ENCODE measurements at regions not wholly inside any gene's neighbourhood (a gene's known extent, or its start where the extent isn't known, plus 50 kb on each side); places are given as distances from the start of the nearest gene placed in this dataset.
"Not testable (repeated sequence)": the region's sequence is repeated elsewhere in the genome, so short reads cannot be mapped to it uniquely, and the experiment has no call there.

DNA sequence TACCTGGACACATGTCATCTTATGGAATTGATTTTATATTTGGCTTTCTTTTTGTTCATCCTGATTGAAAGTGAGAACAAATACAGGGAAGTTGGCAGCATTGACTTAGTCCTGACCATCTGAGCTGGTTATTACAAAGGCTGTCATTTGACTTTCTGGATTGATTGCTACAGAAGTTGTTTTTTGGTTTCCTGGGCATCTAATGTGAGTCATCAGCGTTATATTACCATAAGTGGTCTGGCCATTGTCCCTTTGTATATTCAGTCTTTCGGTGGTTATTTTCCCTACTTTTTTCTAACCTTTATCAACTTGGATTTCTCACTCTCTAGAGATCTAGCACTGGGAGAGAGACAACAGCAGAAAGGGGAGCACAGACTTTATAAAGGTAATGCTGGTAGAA is 1646.5 kb downstream of the MRPL39 start:
- in situ Hi-C loops (cut with MboI; ENCODE audit: low sequenced_read_pairs) = no loop called here

DNA sequence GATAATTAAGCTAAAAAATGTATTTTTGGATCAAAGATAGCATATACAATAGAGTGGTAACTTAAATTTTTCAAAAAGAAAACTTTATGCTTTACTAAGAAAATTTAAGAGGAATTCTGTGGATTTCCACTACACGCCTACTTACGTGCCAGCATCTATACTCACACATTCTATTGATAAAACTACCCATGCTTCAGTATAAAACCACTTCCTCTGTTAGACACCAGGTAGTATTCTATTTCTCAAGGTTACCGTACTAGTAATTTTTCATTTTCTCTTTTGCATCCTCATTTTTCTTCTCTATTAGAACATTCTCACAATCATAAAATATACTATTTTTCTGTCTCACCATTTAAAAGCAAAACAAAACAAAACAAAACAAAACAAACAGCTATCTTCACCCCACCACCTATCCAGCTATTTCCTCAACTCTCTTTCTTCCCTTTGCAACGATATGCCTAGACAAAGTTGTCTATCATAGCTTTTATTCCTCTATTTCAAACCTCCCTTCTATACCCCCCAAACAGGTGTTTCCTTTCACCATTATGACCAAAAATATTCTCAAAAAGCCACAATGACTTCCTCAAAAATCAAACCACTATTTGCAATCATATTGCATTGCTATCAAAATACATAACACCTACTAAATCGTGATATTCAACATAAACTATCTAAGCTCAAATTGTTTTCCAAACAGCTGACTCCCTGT is 1652.0 kb downstream of the MRPL39 start:
- in situ Hi-C loops (cut with MboI; ENCODE audit: low sequenced_read_pairs) = no loop called here

DNA sequence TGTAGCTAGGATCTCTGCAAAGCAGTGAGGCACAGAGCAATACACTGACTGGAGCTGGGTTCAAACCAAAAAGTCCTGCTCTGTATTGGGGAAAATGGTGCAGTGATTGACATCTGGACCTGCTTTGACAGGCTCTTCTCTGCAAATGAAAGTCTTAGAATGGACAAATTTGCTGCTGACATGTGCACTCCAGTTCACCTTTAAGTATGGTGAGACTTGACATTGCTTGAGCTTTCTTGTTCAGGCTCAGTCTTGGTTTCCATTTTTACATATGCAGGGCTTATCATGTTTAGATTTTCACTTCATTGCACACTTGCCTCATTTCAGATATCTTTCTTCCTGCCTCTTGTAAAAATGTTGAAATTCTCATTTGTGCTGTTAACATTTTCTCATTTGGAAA is 1655.0 kb downstream of the MRPL39 start:
- in situ Hi-C loops (cut with MboI; ENCODE audit: low sequenced_read_pairs) = no loop called here

DNA sequence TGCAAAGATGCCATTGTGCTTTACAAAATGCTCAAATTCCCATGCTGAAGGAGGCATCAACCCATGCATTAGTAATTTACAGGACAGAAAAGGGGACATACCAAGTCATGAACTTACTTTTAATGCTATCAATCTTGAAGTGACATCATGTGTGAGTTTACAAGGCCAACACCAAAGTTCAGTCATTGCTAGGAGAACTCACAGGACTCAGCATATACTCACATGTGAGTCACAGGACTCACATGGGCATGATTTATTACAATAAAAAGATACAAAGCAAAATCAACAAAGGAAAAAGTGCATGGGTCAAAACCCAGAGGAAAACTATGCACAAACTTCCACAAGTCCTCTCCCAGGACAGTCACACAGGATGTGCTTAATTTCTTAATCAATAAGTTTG is 1656.0 kb downstream of the MRPL39 start:
- in situ Hi-C loops (cut with MboI; ENCODE audit: low sequenced_read_pairs) = no loop called here

DNA sequence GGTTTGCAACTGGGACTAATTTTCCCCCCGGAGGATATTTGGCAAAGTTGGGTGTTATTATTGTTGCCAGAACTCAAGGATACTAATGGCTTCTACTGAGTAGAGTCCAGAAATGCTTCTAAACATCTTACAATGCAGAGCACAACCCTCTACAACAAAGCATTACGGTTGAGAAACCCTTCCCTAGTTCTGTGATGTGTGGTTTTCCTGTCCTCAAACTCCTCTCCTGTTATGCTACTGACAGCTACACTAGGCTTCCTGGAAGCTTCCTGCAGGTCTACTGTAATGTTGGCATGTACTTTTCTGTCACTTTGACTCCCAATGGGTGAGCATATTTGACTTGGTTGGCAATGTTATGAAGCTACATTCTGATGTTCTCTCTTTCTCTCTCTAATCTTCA is 1656.9 kb downstream of the MRPL39 start:
- in situ Hi-C loops (cut with MboI; ENCODE audit: low sequenced_read_pairs) = no loop called here

DNA sequence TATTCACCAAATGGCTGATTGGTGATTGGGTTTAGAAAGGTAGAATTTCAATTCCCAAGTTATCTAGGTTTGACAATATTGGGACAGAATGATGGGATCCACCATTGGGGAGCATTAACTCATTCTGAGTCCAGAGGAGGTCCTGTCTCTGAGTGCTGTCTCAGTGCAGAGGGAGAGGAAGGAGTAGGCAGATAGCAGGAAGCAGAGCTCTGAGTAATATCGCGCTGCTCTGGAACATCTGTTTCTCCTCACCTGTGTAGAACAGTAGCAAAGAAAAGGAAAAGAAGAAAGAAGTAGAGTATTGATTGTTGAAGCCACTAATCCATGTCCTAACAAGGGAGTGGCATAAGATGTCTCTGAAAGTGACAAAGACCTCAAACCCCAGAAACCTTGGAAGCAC is 1657.8 kb downstream of the MRPL39 start:
- in situ Hi-C loops (cut with MboI; ENCODE audit: low sequenced_read_pairs) = no loop called here

DNA sequence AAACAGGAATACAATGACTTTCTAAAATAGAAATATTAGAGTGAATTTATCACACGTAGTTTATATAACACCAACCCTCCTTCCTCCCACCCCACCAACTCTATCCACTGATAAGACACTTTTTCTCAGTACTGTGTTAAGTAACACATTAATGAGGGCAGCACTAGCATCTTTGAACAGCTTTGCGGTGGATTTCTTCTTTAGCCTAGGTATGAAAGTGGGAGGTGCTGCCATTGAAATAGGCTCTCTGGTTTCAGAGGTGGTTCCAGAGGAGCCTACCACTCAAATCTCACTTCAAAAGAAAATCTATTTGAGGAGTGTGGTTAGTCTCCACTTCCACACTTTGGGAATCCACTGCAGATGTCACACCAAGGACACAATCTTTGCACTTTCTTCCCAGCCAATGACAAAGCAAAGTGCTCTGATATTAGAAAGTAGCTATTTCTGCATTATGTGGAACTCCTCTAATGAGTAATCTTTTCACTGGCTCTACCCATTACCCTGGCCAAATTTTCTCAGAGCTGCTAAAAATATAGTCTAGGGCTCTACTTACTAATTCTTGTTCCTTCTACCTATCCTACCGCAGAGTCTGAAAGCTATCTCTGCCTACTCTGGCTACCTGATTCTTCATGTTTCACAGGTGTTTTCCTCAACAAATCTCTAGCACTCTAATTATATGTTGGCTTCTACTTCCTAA is 1667.8 kb downstream of the MRPL39 start:
- in situ Hi-C loops (cut with MboI; ENCODE audit: low sequenced_read_pairs) = no loop called here

DNA sequence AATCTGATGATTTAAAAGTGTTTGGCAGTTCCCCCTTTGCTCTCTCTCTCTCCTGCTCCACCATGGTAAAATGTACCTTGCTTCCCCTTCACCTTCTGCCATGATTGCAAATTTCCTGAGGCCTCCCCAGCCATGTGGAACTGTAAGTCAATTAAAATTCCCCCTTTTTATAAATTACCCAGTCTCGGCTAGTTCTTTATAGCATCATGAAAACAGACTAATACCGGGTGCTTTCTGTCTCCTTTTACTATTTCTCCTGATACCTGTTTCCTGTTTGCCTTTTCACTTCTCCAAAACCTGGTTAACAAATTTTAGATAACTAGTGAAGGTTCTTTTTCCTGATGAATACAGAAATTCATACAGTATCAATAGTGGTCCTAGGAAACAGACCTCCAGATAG is 1670.3 kb downstream of the MRPL39 start:
- in situ Hi-C loops (cut with MboI; ENCODE audit: low sequenced_read_pairs) = no loop called here

DNA sequence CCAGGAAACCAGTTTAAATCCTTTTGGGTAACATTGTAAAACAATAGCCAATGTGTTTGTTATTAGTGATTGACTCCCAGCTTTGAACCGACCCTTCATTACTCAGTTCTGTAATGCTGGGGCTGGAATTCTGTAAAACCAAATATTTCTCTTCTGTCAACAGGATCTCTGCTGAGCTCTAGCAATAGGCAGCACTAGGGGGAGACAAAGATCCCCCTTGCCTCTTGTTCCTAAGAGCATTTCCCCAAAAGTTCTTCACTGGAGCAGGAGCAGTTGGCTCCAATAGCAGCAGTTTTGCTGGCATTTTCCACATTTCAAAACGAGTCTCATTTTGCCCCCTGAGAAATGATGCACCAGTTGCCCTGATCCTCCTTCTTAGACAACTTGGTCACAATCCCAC is 1671.1 kb downstream of the MRPL39 start:
- in situ Hi-C loops (cut with MboI; ENCODE audit: low sequenced_read_pairs) = no loop called here

DNA sequence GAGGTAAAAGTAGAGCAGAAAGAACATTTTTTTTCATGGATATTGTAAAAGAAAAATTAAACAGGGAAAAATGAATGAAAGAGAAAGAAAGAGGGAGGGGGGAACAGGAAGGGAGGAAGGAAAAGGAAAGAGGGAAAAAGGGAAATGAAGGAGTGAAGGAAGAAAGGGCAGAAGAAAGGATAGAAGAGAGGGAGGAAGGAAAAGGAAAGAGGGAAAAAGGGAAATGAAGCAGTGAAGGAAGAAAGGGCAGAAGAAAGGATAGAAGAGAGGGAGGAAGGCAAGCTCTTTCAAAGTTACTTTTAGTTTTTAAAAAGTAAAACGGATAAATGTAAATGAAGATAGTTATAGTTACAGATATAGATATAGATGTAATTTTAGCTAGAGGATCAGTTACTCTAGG is 1676.7 kb downstream of the MRPL39 start:
- in situ Hi-C loops (cut with MboI; ENCODE audit: low sequenced_read_pairs) = no loop called here

DNA sequence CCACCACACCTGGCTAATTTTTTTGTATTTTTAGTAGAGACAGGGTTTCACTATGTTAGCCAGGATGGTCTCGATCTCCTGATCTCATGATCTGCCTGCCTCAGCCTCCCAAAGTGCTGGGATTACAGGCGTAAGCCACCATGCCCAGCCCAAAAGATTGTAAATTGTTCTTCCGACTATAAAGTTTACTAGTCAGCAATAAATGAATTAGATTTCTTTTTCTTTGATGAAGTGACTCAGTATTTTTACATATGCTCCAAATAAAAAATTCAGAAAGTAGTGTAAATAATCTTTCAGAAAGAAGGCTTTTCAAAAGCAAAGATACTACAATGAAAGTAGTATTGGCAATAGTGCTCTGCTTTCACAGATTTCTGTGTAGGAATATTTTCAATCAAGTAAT is 1680.9 kb downstream of the MRPL39 start:
- in situ Hi-C loops (cut with MboI; ENCODE audit: low sequenced_read_pairs) = not testable (repeated sequence)

DNA sequence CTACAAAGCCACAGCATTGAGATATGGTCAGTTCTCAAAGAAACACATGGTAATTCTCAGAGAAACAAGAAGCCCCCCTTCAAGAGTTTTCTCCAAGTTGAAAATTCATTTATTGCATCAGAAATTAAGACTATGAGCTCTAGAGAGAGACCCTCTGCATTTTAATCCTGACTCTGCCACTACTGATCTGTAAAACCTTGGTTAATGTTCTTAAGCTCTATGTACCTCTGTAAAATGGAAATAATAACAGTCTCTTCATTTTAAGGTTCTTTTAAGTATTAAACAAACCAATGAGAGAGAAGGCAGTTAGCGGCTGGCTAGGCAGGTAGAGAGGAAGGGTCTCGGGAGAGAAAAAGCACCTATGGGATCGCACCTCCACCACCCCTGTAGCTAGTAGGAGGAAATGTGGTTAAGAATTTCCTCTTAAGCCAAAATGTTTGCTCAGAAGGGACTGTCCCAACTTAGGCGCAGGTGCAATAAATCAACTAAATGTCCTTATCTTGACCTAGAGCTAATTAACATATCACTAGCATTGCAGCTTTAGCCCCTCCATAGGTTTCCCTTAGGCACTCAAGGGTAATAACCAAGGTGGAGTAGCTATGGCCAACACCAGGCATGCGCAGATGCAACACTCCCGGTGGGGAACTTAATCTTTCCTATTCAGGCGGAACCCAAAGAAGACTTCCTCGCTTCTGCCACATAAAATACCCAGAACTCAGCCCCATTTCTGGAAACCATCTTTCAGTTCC is 1685.4 kb downstream of the MRPL39 start:
- in situ Hi-C loops (cut with MboI; ENCODE audit: low sequenced_read_pairs) = no loop called here

DNA sequence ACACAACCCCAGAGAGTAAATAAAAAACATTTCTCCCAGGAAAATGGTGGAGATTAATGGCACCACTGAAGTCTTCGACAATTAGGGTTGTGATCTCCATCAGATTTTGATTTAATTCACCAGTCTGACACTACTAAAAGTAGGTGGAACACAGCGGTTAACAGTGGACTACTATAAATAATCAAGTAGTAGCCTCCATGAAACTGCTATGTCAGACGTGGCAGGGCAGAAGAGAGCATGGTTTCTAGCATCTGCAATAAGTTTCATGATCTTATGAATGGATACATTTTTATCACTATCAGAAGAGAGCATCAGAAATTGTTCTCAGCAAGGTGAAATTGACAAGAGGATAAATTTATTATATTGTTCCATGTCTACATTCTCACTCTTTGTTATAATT is 1706.6 kb downstream of the MRPL39 start:
- in situ Hi-C loops (cut with MboI; ENCODE audit: low sequenced_read_pairs) = no loop called here

DNA sequence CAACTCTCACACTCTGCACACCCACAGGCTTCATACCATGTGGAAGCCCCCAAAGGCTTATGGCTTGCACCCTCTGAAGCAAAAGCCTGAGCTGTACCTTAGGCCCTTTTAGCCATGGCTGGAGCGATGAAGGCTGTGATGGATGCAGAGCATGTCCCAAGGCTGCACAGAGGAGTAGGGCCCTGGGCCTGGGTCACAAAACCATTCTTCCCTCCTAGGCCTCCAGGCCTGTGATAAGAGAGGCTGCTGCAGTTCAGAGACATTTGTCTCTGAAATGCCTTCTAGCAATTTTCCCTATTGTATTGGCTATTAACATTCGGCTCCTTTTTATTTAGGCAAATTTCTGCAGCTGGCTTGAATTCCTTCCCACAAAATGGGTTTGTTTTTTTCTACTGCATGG is 1707.7 kb downstream of the MRPL39 start:
- in situ Hi-C loops (cut with MboI; ENCODE audit: low sequenced_read_pairs) = no loop called here

DNA sequence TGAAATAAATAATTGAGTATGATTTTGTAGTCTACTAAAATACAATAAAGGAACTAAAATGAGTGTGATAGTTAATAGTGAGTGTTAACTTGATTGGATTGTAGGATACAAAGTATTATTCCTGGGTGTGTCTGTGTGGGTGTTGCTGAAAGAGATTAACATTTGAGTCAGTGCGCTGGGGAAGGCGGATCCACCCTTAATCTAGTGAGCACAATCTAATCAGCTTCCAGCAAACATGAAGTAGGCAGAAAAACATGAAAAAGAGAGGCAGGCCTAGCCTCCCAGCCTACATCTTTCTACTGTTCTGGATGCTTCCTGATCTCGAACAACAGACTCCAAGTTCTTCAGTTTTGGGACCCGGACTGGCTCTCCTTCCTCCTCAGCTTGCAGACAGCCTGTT is 1716.6 kb downstream of the MRPL39 start:
- in situ Hi-C loops (cut with MboI; ENCODE audit: low sequenced_read_pairs) = no loop called here

DNA sequence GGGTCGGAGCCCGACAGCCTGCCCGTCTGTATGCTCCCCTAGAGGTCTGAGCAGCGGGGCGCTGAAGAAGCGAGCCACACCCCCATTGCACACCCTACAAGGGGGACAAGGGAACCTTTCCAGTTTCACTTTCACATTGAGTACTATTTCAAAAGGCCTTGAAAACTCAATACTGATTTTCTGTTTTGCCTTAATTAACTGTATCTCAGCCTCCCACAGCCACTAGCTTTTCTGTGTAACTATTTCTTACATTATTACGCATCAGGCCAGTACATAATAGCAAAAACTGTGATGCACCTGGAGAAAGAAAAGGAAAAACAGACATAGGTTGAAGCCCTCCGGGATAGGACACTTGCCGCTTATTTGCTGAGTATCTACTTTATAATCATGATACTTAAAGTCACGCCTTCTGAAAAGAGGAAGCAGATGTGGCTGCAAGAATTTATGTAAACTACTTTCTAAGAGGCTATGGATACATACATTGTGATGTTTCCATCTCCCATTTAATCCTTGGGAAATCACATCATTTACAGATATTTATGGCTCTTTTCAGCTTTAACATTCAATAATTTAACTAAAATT is 1719.5 kb downstream of the MRPL39 start:
- in situ Hi-C loops (cut with MboI; ENCODE audit: low sequenced_read_pairs) = no loop called here

DNA sequence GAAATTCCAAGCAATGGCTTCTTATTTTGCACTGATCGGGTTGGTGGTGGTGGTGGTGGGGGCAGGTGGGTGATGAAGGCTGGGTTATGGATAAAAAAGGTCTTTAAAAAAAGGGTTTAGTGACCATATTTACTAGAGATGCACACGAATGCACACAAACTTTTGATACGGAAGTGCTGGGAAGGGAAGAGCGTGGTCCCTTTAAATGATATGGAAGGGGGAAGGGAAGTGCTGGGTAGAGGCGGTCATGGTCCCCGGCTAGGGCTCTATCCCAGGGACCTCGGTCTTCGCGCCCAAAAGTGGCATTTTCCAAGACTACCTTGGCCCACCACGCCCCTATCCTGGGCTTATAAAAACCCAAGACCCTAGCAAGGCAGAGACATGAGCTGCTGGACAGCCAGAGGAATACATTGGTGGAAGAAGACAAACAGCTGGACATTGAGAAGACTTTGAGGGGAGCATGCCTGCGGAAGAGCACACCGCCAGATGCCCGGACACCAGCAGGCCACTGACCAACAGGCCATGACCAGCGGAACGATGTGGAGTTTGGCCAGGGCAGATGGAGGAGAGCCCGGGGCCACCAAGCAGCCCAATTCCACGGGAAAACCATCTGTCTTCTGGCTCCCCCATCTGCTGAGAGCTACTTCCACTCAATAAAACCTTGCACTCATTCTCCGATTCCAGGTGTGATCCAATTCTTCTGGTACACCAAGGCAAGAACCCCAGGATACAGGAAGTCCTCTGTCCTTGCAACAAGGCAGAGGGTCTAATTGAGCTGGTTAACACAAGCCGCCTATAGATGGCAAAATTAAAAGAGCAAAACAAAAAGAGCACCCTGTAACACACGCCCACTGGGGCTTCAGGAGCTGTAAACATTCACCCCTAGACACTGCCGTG is 1720.2 kb downstream of the MRPL39 start:
- in situ Hi-C loops (cut with MboI; ENCODE audit: low sequenced_read_pairs) = no loop called here

DNA sequence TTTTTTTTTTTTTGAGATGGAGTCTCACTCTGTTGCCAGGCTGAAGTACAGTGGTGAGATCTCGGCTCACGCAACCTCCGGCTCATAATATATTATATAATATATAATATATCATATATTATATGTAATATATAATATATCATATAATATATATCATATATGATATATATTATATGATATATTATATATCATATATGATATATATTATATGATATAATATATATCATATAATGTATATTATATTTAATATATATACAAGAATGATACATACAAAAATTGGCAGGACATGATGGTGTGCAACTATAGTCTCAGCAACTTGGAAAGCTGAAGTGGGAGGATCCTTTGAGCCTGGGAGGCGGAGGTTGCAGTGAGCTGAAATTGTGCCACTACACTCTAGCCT is 1725.5 kb downstream of the MRPL39 start:
- in situ Hi-C loops (cut with MboI; ENCODE audit: low sequenced_read_pairs) = no loop called here

DNA sequence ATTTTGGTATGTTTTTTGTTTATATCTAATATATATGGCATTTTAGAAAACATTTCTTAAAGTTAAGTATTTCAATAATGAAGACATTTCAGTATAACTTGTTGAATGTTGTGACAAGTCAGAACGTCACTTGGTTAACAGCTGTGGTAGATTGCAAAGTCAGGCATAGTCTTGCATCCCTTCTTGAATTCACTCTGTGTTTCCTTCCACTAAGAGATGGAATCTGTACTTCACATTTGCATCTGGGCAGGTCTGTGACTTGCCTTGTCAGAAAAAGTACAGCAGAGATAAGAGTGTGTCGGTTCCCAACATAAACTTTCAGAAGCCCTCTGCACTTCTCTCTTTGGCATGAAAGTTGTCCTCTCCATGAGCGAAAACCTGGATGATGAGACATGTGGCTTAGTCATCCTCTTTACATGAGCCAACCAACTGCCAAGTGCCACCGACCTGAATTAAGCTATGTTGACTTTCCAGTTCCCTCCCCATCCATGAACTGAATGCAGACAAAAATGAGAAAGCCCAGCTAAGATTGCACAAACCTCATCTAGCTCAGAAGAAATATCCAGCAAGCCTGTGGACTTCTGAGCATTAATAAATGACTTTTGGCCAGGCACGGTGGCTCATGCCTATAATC is 1730.2 kb downstream of the MRPL39 start:
- in situ Hi-C loops (cut with MboI; ENCODE audit: low sequenced_read_pairs) = no loop called here

DNA sequence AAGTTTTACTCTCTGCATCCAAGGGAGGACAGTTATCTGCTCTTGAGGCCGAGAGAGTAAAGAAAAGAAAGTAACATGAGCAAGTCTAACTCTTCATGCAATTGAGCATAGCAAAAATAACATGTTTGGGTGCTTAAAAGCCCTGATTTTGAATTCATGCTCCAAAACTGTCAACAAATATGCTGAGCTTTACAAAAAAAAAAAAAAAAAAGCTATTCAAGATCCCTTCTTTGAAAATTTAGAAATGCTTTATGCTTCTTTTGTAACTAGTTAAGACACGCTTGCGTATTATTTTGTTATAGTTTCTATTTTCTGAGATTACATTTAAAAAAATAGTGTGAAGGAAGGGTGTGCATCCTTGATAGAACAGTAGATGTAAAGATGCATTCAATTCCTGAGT is 1733.0 kb downstream of the MRPL39 start:
- in situ Hi-C loops (cut with MboI; ENCODE audit: low sequenced_read_pairs) = no loop called here

Measured in HL-60/S4 treated with phorbol 12-myristate 13-acetate at 8.2 ng/mL for 4 days and 3 days (cell line).